GM23248 (cell line): ENCODE measurements at regions not wholly inside any gene's neighbourhood (a gene's known extent, or its start where the extent isn't known, plus 50 kb on each side); places are given as distances from the start of the nearest gene placed in this dataset.

Experiments used
- EZH2 ChIP-seq: fragments of 200-600 bp; sonication (generic); IDR thresholded peaks from 2 replicates; pipeline ENCODE4 v1.6.1; 2018; ENCODE audit warnings: antibody characterized with exemption, mild to moderate bottlenecking; ENCODE audit not compliant: insufficient read depth, poor library complexity, severe bottlenecking
- EZH2phosphoT487 ChIP-seq: fragments of 200-600 bp; sonication (generic); IDR thresholded peaks from 2 replicates; pipeline ENCODE4 v1.6.1; 2018; ENCODE audit warnings: antibody characterized with exemption, moderate library complexity, mild to moderate bottlenecking, low read depth; ENCODE audit not compliant: insufficient read depth

DNA sequence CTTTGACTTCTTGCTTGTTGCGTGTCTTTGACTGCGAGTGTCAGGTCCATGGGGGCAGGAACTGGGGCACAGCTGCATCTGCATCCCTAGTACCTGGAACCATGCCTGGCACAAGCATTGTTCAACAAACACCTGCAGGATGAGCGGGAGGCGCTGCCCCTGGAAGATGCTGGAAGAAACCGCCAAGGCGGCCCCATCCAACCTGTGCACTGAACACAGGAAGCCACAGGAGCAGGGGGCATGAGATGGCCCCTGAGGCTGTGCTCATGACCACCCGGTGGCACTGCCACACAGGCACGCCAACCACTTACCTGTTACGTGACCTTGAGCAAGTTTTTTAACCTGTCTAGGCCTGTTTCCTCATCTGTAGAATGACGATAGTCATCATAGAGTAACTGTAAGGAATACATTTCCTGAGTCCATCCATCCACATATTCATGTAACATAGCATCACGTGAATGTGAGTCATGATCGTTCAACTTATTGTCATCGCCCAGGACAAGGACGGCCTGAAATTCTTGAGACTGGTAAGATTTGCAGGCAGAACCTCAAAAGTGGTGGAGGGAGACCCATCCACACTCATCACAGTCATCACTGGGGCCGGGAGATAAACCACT lies 374.2 kb downstream of the PREX1 start:
- TF ChIP-seq EZH2 (no peak), EZH2phosphoT487 (no peak)
